ENCODE measurements at regions not wholly inside any gene's neighbourhood (a gene's known extent, or its start where the extent isn't known, plus 50 kb on each side); places are given as distances from the start of the nearest gene placed in this dataset.

- H3K4me1 ChIP-seq (ENCODE audit: control insufficient read depth in 1 of 2, insufficient read depth in 2 of 2, low read length in 2 of 2): no peaks in the 10 kb centered on the region
- H3K9me2 ChIP-seq (ENCODE audit: insufficient read depth): no peaks in the 10 kb centered on the region
- no peaks in the 10 kb centered on the region for H3K27me3 ChIP-seq (ENCODE audit: insufficient read depth, low read length)
- no peak overlapping the region for H3K27ac ChIP-seq (ENCODE audit: low read depth, low read length)
- DNase-seq (ENCODE audit: low read depth, low spot score) (no peak), ATAC-seq (no peak)
- no TSS peak for BruUV-seq (replicated peaks)
- no peaks in the 10 kb centered on the region for H3K9me3 ChIP-seq (ENCODE audit: control insufficient read depth in 1 of 2, insufficient read depth in 1 of 2, low read depth in 1 of 2, low read length in 2 of 2)
- H3K9ac ChIP-seq (ENCODE audit: low read length): no peak overlapping the region
- ChIA-PET CTCF (no interaction called here), POLR2A (no interaction called here), RAD21 (ENCODE audit: low non-redundant PET in 1 of 2, low total read pairs in 2 of 2, uncharacterized antibody in 2 of 2, unreplicated experiment in 2 of 2) (no interaction called here)
- H3K4me2 ChIP-seq (ENCODE audit: low read length): no peak overlapping the region
- no peaks in the 10 kb centered on the region for H3K36me3 ChIP-seq (ENCODE audit: control insufficient read depth in 1 of 2, insufficient read depth in 2 of 2, low read length in 2 of 2)
- no peak for TF ChIP-seq MAX (IDR thresholded peaks at IDR 0.05)
- H3K4me3 ChIP-seq (replicated peaks in 1 of 2; ENCODE audit: low read depth in 1 of 2, low read length in 2 of 2): no peak overlapping the region
- intact Hi-C loops (cut with micrococcal nuclease): no loop called here
- H2AFZ ChIP-seq (ENCODE audit: low read depth, low read length, poor library complexity, severe bottlenecking): no peak overlapping the region
- H4K20me1 ChIP-seq (ENCODE audit: insufficient read depth): no peaks in the 10 kb centered on the region
- no peaks in the 10 kb centered on the region for H3K79me2 ChIP-seq (ENCODE audit: insufficient read depth, low read length)
Observed at GRCh38 chr4:96164814-96165351, 325.0 kb downstream of the PDHA2 start.

- ATAC-seq: no peak
- Histone ChIP-seq H3K9me3 (ENCODE audit: control insufficient read depth in 1 of 2, insufficient read depth in 1 of 2, low read depth in 1 of 2, low read length in 2 of 2) (no peaks in the 10 kb centered on the region), H3K4me2 (ENCODE audit: low read length) (no peak overlapping the region), H2AFZ (ENCODE audit: low read depth, low read length, poor library complexity, severe bottlenecking) (no peak overlapping the region), H3K36me3 (ENCODE audit: control insufficient read depth in 1 of 2, insufficient read depth in 2 of 2, low read length in 2 of 2) (no peaks in the 10 kb centered on the region), H3K27me3 (ENCODE audit: insufficient read depth, low read length) (no peaks in the 10 kb centered on the region), H3K79me2 (ENCODE audit: insufficient read depth, low read length) (no peaks in the 10 kb centered on the region), H3K4me1 (ENCODE audit: control insufficient read depth in 1 of 2, insufficient read depth in 2 of 2, low read length in 2 of 2) (no peaks in the 10 kb centered on the region), H3K4me3 (replicated peaks in 1 of 2; ENCODE audit: low read depth in 1 of 2, low read length in 2 of 2) (no peak overlapping the region), H3K9ac (ENCODE audit: low read length) (no peak overlapping the region), H3K27ac (ENCODE audit: low read depth, low read length) (no peak overlapping the region), H4K20me1 (ENCODE audit: insufficient read depth) (no peaks in the 10 kb centered on the region), H3K9me2 (ENCODE audit: insufficient read depth) (no peaks in the 10 kb centered on the region)
- RAD21 ChIA-PET (ENCODE audit: low non-redundant PET in 1 of 2, low total read pairs in 2 of 2, uncharacterized antibody in 2 of 2, unreplicated experiment in 2 of 2): no interaction called here
- no peak for DNase-seq (ENCODE audit: low read depth, low spot score)
- intact Hi-C loops (cut with micrococcal nuclease): no loop called here
- TF ChIP-seq EZH2 (IDR thresholded peaks at IDR 0.05) (no peak), EZH2phosphoT487 (IDR thresholded peaks at IDR 0.05; ENCODE audit: borderline replicate concordance) (no peak), CEBPB (IDR thresholded peaks at IDR 0.05; ENCODE audit: low read depth) (no peak), ZFX (IDR thresholded peaks at IDR 0.05) (no peak), RAD21 (IDR thresholded peaks at IDR 0.05; ENCODE audit: low read depth) (no peak), MAX (IDR thresholded peaks at IDR 0.05) (no peak), YY1 (IDR thresholded peaks at IDR 0.05; ENCODE audit: extremely low read depth, insufficient replicate concordance, low read depth, low read length) (no peak)
- CTCF ChIA-PET: no interaction called here
- POLR2A ChIA-PET: no interaction called here
- BruUV-seq (replicated peaks): no TSS peak
Observed at GRCh38 chr4:96166806-96167205, 326.9 kb downstream of the PDHA2 start.
